ENCODE measurements at regions not wholly inside any gene's neighbourhood (a gene's known extent, or its start where the extent isn't known, plus 50 kb on each side); places are given as distances from the start of the nearest gene placed in this dataset.

DNA sequence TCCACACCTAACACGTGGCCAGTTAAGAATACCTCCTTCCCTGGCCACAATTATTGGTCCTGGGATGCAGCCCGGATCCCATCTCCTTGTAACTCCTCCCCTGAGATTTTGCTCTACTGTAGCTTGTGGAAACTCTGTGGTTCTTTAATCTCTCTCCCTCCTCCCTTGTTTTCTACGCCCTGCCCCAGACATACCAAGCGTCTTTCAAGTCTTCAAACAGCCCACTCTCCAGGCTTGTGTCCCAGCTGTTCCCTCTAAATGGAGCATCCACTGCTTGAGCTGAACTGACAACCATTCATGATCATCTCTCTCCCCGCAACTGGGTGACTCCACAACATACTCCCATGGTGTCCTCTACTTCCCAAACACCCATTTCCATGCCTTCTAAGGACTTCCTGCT lies 111.6 kb downstream of the SIPA1L2 start:
- H3K27me3 ChIP-seq, result no peaks in the 10 kb centered on the region
- DNase-seq (no peak), ATAC-seq (peak; percentile 39)
- TF ChIP-seq, protein P1, sequence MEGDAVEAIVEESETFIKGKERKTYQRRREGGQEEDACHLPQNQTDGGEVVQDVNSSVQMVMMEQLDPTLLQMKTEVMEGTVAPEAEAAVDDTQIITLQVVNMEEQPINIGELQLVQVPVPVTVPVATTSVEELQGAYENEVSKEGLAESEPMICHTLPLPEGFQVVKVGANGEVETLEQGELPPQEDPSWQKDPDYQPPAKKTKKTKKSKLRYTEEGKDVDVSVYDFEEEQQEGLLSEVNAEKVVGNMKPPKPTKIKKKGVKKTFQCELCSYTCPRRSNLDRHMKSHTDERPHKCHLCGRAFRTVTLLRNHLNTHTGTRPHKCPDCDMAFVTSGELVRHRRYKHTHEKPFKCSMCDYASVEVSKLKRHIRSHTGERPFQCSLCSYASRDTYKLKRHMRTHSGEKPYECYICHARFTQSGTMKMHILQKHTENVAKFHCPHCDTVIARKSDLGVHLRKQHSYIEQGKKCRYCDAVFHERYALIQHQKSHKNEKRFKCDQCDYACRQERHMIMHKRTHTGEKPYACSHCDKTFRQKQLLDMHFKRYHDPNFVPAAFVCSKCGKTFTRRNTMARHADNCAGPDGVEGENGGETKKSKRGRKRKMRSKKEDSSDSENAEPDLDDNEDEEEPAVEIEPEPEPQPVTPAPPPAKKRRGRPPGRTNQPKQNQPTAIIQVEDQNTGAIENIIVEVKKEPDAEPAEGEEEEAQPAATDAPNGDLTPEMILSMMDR (IDR thresholded peaks at IDR 0.05), result no peak
- H3K36me3 ChIP-seq, result no peaks in the 10 kb centered on the region
- H3K9me3 ChIP-seq, result no peaks in the 10 kb centered on the region
- intact Hi-C loops (cut with DNase I), result no loop called here
- peaks cover 6% of the 10 kb centered on the region for H3K4me1 ChIP-seq
- H3K27ac ChIP-seq, result no peak overlapping the region
- no peak overlapping the region for H3K4me3 ChIP-seq

- peaks cover 8% of the 10 kb centered on the region for H3K4me1 ChIP-seq
- no peak for ATAC-seq
- DNase-seq, result no peak
- no peak overlapping the region for H3K27ac ChIP-seq
- TF ChIP-seq, protein P1 (IDR thresholded peaks at IDR 0.05), result no peak
- no peaks in the 10 kb centered on the region for H3K27me3 ChIP-seq
- H3K36me3 ChIP-seq, result no peaks in the 10 kb centered on the region
- H3K9me3 ChIP-seq, result no peaks in the 10 kb centered on the region
- H3K4me3 ChIP-seq, result no peak overlapping the region
- intact Hi-C loops (cut with DNase I), result no loop called here
Measured at GRCh38 chr1:232517204-232517603, 112.7 kb downstream of the SIPA1L2 start.

- H3K36me3 ChIP-seq, result no peaks in the 10 kb centered on the region
- TF ChIP-seq, protein P1 (IDR thresholded peaks at IDR 0.05), result no peak
- H3K27me3 ChIP-seq, result no peaks in the 10 kb centered on the region
- DNase-seq, result no peak
- H3K4me1 ChIP-seq, result peaks cover 8% of the 10 kb centered on the region
- H3K27ac ChIP-seq, result no peak overlapping the region
- no peak for ATAC-seq
- no peak overlapping the region for H3K4me3 ChIP-seq
- no peaks in the 10 kb centered on the region for H3K9me3 ChIP-seq
- intact Hi-C loops (cut with DNase I), result no loop called here
Measured at GRCh38 chr1:232515706-232516105, 114.2 kb downstream of the SIPA1L2 start.

- Histone ChIP-seq H3K9me3 (no peaks in the 10 kb centered on the region), H3K36me3 (no peaks in the 10 kb centered on the region), H3K27ac (no peak overlapping the region), H3K4me1 (peaks cover 21% of the 10 kb centered on the region), H3K27me3 (no peaks in the 10 kb centered on the region), H3K4me3 (no peak overlapping the region)
- DNase-seq, result no peak
- TF ChIP-seq, protein P1 (IDR thresholded peaks at IDR 0.05), result no peak
- no peak for ATAC-seq
- intact Hi-C loops (cut with DNase I), result no loop called here
Measured at GRCh38 chr1:232512712-232513111, 117.2 kb downstream of the SIPA1L2 start.

GRCh38 chr1:232511172-232511571 lies 118.8 kb downstream of the SIPA1L2 start:
- Histone ChIP-seq H3K4me3 (no peak overlapping the region), H3K4me1 (peaks cover 21% of the 10 kb centered on the region), H3K9me3 (no peaks in the 10 kb centered on the region), H3K36me3 (no peaks in the 10 kb centered on the region), H3K27ac (no peak overlapping the region), H3K27me3 (no peaks in the 10 kb centered on the region)
- ATAC-seq, result no peak
- no peak for DNase-seq
- TF ChIP-seq, protein P1 (IDR thresholded peaks at IDR 0.05), result no peak
- intact Hi-C loops (cut with DNase I), result no loop called here

All from upper lobe of right lung (tissue), 1 donor.